ENCODE measurements at regions not wholly inside any gene's neighbourhood (a gene's known extent, or its start where the extent isn't known, plus 50 kb on each side); places are given as distances from the start of the nearest gene placed in this dataset.

DNA sequence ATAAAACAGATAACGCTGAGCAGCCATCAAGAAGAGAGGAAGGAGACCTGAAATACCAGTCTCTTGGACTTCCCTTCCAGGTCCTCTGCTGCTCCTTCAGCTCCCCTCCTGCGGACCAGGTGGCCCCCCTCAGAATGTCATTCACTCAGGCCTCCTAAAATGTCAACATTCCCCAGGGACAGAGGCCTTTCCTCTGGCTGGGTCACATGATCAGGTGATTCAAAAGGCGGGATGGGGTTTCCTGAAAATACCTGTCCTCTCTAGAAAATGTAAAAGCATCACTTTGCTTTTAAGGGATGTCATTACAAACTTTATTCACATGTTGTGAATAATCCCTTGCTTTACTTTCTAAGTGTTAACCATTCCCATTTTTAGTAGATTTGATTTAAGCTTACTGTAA lies 311.1 kb downstream of the INHBA start:
- TF ChIP-seq POLR2AphosphoS5 (IDR thresholded peaks at IDR 0.05), result no peak
- TF ChIP-seq, protein P1, sequence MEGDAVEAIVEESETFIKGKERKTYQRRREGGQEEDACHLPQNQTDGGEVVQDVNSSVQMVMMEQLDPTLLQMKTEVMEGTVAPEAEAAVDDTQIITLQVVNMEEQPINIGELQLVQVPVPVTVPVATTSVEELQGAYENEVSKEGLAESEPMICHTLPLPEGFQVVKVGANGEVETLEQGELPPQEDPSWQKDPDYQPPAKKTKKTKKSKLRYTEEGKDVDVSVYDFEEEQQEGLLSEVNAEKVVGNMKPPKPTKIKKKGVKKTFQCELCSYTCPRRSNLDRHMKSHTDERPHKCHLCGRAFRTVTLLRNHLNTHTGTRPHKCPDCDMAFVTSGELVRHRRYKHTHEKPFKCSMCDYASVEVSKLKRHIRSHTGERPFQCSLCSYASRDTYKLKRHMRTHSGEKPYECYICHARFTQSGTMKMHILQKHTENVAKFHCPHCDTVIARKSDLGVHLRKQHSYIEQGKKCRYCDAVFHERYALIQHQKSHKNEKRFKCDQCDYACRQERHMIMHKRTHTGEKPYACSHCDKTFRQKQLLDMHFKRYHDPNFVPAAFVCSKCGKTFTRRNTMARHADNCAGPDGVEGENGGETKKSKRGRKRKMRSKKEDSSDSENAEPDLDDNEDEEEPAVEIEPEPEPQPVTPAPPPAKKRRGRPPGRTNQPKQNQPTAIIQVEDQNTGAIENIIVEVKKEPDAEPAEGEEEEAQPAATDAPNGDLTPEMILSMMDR (IDR thresholded peaks at IDR 0.05), result no peak
